COLO668 (cell line): ENCODE measurements at regions not wholly inside any gene's neighbourhood (a gene's known extent, or its start where the extent isn't known, plus 50 kb on each side); places are given as distances from the start of the nearest gene placed in this dataset.

Experiments used
- DNase-seq: peaks from one replicate; lab custom pipeline; 2025; ENCODE audit not compliant: unreplicated experiment; lab: John Stamatoyannopoulos, UW

GRCh38 chr14:25108291-25108690 is 58.3 kb upstream of the STXBP6 start:
- DNase-seq = no peak

GRCh38 chr14:25103820-25104219 is 53.9 kb upstream of the STXBP6 start:
- no peak for DNase-seq

GRCh38 chr14:25103271-25103670 is 53.3 kb upstream of the STXBP6 start:
- DNase-seq = no peak

GRCh38 chr14:25102788-25103187 is 52.8 kb upstream of the STXBP6 start:
- no peak for DNase-seq

- no peak for DNase-seq
These were observed 51.3 kb upstream of the STXBP6 start for GRCh38 chr14:25101276-25101675.
